OCI-LY1 (cell line): ENCODE measurements at regions not wholly inside any gene's neighbourhood (a gene's known extent, or its start where the extent isn't known, plus 50 kb on each side); places are given as distances from the start of the nearest gene placed in this dataset.

Source experiments
- CTCF ChIP-seq: fragments of 200-600 bp; sonication (generic), shearing (Covaris generic); IDR thresholded peaks from 2 replicates; pipeline ENCODE4 v1.5.1; 2017; ENCODE audit warnings: mild to moderate bottlenecking, antibody characterized with exemption, low read length, moderate library complexity, mixed read lengths
- EZH2 ChIP-seq: fragments of 200-600 bp; sonication (generic), shearing (Covaris generic); IDR thresholded peaks from 2 replicates; pipeline ENCODE4 v1.8.0; 2017; ENCODE audit warnings: borderline replicate concordance, mixed run types, mild to moderate bottlenecking, antibody characterized with exemption, low read length, moderate library complexity, mixed read lengths

GRCh38 chr3:82505079-82505756, 743.8 kb upstream of the GBE1 start:
- TF ChIP-seq CTCF = no peak
- no peak for TF ChIP-seq EZH2
